ENCODE measurements at regions not wholly inside any gene's neighbourhood (a gene's known extent, or its start where the extent isn't known, plus 50 kb on each side); places are given as distances from the start of the nearest gene placed in this dataset.
"Not testable (repeated sequence)": the region's sequence is repeated elsewhere in the genome, so short reads cannot be mapped to it uniquely, and the experiment has no call there.

DNA sequence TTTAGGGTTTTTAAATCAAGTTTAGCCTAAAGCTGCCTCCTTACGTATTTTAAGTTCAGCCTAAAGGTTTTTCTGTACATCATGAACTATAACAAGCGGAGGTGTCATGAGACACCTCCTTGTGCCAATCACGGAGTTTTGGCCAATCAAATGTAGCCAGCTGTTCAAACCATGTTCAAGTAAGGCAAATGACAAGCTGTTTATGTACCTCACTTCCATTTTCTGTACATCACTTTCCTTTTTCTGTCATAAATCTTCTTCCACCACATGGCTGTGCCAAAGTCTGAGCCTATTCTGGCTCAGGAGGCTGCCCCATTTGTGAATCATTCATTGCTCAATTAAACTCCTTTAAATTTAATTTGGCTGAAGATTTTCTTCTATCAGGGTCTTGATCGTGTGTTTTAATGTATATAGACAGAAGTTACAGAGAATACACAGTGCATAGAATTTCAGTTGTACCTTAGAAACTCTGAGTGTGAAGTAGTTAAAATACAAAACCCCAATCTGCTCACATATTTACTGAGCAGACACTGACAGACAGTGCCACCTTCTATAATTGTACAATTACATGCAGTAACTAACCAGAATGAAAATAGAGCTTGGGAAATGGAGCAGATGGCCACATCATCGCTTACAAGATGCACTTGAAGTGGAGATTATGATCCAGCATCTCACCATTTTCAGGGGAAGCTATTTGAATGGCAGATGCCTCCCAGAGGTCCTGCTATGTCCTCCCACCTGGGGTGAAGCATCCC is 76.9 kb upstream of the LANCL2 start:
- POLR2A ChIA-PET, result interaction anchor here (0.9 kb wide), 1 partner anchor 78 kb away, joined by 3 read pairs; no protein-coding TSS in a partner anchor
- CTCF ChIA-PET, result interaction anchor here (0.8 to 2.0 kb wide), 4 partner anchors 9 to 287 kb away, joined by 3 to 7 read pairs (median 4); no protein-coding TSS in a partner anchor

DNA sequence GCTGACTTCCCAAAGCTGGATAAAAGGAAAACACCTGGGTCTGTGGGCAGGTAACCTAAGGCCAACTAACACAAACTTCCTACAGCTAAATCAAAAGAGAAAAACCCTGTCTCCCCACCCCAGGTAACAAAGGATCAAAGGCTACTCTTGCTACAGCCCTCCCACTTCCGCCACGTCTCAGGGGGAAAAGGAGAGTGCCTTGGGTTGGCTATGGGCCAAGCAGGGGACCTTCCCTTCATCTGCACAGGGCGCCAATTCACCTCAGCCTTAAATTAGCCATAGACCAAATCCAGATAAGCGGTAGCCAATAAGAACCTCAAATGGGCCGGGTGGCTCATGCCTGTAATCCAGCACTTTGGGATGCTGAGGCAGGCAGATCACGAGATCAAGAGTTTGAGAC is 69.1 kb upstream of the LANCL2 start:
- CTCF ChIA-PET, result interaction anchor here (0.7 kb wide), 1 partner anchor 135 kb away, joined by 4 read pairs; no protein-coding TSS in a partner anchor
- POLR2A ChIA-PET, result no interaction called here

DNA sequence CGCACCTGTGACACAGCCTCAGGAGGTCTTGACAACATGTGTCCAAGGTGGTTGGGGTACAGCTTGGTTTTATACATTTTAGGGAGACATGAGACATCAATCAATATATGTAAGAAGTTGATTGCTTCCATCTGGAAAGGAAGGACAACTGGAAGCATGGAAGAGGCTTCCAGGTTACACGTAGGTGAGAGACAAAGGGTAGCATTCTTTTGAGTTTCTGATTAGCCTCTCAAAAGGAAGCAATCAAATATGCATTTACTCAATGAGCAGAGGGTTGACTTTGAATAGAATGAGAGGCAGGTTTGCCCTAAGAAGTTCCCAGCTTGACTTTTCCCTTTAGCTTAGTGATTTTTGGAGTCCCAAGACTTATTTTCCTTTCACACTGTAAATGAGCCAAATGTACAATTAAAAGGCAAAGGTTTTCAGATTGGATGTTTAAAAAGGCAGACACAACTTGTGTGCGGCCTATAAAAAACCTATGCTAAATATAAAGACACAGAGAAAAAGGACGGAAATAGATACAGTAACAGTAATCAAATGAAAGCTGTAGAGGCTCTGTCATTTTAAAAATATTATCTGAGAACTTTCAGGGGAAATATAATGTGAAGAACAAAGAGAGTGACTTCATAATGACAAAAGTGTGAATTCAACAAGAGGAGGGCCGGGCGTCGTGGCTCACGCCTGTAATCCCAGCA is 65.7 kb upstream of the LANCL2 start:
- ChIA-PET POLR2A (no interaction called here), CTCF (no interaction called here)

DNA sequence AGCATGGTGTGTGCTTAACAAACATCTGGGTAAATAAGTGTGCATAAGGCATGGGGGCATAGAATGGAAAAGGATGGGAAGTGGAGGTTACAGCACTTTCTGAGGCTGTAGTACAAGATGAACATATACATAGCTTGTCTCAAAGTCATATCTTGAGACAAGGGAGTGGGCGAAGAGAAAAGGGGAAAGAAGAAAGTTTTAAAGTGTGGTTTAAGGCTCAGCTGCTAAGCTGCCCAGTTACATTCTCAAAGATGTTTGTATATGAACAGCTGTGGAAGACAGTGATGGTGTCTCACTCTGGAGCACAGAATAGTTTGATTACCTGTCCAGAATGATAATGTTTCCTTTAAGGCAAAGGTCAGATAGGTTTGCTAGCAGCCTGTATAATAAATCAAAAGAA is 61.9 kb upstream of the LANCL2 start:
- ChIA-PET POLR2A (no interaction called here), CTCF (interaction anchor here (0.8 kb wide), 1 partner anchor 112 kb away, joined by 3 read pairs; no protein-coding TSS in a partner anchor)

DNA sequence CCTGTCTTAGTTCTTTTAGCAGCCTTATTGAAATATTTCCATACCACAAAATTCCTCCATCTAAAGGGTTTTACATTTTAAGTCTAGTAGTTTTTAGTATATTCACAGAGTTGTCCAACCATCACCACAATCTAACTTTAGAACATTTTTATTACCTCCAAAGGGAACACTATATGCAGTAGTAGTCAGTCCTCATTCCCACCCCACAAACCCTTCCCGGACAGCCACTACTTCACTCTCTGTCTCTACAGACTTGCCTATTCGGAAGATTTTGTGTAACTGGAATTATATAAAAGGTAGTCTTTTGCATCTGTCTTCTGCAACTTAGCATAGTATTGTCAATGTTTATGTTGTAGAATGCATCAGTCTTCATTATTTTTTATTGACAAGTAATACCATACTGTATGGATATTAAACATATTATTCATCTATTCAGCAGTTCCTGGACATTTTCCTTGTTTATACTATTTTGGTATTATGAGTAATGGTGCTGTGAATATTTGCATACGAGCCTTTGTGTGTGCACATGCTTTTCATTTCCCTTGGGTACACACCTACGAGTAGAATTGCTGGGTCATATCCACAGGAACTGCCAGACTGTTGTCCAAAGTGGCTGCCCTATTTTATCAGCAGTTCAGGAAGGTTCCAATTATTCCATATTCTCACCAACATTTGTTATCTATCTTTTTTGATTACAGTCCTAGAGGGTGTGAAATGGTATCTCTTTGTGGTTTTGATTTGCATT is 60.9 kb upstream of the LANCL2 start:
- POLR2A ChIA-PET, result no interaction called here
- CTCF ChIA-PET, result no interaction called here

DNA sequence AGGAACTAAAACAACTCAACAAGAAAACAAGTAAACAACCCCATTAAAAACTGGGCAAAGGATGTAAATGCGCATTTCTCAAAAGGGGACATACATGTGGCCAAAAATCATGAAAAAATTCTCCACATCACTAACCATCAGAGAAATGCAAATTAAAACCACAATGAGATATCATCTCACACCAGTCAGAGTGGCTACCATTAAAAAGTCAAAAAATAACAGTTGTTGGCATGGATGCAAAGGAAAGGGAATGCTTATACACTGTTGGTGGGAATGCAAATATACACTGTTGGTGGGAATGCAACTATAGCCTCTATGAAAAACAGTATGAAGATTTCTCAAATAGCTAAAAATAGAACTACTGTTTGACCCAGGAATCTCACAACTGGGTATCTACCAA is 60.0 kb upstream of the LANCL2 start:
- CTCF ChIA-PET, result no interaction called here
- POLR2A ChIA-PET, result no interaction called here

DNA sequence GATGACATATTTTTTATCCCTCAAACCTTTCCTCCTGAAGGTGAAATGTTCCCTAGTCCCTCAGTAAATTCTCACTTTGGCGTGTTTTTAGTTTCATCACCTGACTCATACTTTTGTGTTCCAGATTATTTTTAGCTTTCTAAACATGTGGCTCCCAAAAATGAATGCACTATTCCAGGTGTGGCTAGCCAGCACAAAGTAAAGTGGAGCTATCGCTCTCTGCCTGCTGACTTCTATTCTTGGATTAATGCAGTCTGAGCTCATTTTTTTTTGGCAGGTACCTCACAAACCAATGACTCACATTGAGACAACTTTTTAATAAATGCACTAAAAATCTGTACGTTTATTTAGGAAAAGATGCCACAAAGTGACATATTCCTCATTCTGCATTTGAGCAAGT is 58.8 kb upstream of the LANCL2 start:
- CTCF ChIA-PET, result no interaction called here
- POLR2A ChIA-PET, result no interaction called here

DNA sequence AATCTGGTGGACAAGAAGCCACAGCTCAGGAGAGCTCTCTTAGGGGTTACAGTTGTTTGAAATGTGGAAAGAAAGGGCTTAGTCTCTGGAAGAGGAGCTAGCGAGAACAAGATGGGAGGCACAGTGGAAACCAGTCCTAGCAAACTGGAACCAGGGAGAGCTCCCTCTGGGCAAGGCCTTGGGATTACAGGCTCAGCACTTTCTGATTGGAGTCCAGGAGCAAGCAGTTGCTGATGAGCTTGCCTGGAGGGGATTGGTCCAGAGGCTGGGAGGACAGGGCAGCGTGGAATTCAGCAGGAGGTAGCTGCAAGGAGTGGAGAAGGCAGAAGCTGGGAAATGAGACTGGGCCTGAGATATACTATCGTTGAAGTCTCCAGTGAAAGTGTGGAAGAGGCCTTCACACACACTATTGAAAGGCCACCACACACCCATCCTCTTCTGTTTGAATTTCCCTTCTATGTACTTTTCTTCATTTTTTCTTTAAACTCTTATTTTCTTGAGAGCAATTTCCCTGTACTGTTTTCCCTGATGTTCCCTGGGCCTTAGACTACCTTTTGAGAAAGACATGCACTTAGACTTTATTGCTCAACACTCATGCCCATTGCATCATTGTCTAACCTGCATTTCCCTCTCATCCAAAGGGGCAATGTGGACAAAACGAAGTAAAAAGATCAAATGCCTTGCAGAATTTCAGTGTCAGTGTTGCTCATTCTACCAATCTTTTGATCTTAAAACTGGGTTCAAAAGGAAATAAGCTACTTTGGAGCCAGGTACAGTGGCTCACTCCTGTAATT is 57.8 kb upstream of the LANCL2 start:
- POLR2A ChIA-PET, result no interaction called here

DNA sequence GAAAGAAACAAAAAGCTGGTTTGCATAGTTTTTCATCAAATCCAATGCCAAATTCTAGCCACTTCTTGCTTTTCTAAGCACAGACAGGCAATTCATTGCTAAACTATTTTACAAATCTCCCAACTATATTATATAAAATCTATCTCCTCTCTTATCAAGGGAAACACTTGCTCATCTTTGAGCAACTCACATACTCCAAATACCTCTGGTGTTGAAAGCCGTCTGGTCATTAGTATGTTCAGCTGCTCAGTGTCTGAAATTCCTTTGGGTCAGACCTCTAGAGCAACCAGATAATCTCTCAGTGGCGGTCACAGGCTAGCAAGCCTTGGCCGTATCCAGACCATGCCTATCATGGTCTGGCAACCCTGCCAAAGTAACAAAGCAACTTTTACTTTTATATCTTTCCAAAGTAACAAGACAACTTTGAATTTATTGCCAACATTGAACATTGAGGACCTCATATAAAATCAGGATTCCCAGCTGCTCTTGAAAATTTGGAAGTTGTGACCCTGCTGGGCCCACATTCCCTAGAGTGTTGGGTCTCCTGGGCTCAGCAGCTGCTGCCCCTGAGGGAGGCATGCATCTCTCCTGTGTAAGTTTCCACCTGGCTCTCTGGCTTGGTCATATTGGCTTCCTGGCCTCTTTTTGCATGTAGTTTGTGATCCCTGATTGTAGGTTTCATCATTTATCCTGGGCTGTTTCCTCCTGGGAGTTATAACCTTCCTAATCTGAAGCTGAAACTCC is 56.8 kb upstream of the LANCL2 start:
- POLR2A ChIA-PET, result interaction anchor here (0.5 to 2.3 kb wide), 7 partner anchors 13 to 550 kb away, joined by 3 to 34 read pairs (median 5); partner anchors contain the start of genes LANCL2 and SEC61G
- CTCF ChIA-PET, result interaction anchor here (0.8 to 2.1 kb wide), 12 partner anchors 24 to 549 kb away, joined by 3 to 10 read pairs (median 4); partner anchors contain the start of genes LANCL2 and SEC61G

More for the DNA sequence above, 57.8 kb upstream of the LANCL2 start:
- CTCF ChIA-PET, result interaction anchor here (0.8 kb wide), 1 partner anchor 26 kb away, joined by 3 read pairs; no protein-coding TSS in a partner anchor

DNA sequence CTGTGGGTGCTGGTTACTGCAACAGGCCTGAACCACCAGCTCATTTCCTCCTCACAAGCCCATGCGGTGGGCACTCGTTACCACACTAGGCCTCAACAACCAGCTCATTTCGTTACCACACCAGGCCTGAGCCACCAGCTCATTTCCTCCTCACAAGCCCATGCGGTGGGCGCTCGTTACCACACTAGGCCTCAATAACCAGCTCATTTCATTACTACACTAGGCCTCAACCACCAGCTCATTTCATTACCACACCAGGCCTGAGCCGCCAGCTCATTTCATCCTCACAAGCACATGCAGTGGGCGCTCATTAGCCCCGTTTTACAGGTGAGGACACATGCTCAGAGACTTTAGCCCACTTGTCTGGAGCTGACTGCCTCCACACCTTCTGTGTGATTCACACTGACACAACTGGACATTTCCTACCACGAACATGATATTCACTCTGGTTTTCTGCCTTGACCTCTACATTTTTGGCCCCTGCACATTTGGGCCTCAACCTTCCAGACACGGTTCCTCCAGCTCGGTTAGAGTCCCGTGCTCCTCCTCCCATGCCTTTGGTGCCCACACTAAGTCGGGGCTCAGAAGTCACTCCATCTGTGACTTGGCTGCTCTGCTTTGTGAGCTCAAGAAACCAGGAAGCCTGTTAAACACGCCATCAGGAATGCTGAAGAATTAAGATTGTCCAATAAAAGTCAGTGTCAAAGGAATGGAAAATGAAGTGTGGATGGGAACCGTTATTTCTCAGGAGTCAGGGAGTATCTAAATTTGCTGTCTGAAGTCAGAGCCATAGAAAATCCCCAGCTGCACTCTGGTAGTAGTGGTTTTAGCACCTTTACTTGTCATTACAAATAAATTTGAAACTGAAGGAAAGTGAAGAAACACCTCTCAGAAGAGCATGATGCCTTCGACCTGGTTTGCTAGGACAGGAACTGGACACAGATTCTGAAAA is 55.8 kb upstream of the LANCL2 start:
- CTCF ChIA-PET, result interaction anchor here (0.8 to 2.1 kb wide), 11 partner anchors 25 to 550 kb away, joined by 3 to 10 read pairs (median 4); partner anchors contain the start of genes LANCL2 and SEC61G
- POLR2A ChIA-PET, result interaction anchor here (0.5 to 2.3 kb wide), 9 partner anchors 14 to 661 kb away, joined by 3 to 34 read pairs (median 4); partner anchors contain the start of genes LANCL2 and SEC61G

DNA sequence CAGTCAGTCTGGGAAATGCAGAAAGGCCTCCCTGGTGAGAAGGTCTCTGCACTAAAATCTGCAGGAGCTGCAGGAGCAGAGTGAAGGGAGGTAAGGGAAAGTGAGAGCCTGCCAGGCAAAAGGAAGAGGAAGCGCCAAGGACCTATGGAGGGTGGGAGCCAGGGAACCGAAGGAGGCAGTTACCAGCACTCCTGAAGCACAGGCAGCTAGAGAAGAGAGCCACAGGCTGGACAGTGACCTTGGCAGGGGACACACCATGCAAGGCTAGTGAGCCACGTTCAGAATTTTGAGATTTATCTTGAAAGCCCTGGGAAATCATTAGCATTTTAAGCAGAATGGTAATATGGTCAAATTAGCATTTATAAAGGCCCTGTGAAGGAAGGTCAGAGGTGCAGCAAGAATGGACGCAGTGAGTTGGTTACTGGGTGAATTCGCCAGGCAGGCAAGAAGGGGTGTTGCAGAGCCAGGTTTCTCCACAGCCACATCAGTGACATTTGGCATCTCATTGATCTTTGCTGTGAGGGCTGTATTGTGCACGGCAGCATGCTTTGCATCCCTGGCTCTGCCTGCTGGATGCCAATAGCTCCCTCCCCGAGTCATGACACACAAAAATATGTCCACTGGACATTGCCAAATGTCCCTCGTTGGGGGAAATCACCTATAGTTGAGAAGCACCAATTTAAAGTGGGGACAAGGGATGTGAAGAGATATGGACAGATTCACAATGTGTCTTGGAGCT is 54.7 kb upstream of the LANCL2 start:
- ChIA-PET POLR2A (interaction anchor here (0.6 to 2.3 kb wide), 4 partner anchors 55 to 660 kb away, joined by 3 to 34 read pairs (median 19); partner anchors contain the start of gene LANCL2), CTCF (interaction anchor here (1.3 to 2.1 kb wide), 4 partner anchors 30 to 264 kb away, joined by 5 to 10 read pairs (median 8); partner anchors contain the start of gene LANCL2)

DNA sequence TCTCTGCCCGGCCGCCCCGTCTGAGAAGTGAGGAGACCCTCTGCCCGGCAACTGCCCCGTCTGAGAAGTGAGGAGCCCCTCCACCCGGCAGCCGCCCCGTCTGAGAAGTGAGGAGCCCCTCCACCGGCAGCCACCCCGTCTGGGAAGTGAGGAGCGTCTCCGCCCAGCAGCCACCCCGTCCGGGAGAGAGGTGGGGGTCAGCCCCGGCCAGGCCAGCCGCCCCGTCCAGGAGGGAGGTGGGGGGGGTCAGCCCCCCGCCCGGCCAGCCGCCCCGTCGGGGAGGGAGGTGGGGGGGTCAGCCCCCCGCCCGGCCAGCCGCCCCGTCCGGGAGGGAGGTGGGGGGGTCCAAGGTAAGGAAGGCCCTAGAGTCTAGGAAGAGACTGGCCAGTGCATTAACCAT is 53.2 kb upstream of the LANCL2 start:
- POLR2A ChIA-PET, result not testable (repeated sequence)

DNA sequence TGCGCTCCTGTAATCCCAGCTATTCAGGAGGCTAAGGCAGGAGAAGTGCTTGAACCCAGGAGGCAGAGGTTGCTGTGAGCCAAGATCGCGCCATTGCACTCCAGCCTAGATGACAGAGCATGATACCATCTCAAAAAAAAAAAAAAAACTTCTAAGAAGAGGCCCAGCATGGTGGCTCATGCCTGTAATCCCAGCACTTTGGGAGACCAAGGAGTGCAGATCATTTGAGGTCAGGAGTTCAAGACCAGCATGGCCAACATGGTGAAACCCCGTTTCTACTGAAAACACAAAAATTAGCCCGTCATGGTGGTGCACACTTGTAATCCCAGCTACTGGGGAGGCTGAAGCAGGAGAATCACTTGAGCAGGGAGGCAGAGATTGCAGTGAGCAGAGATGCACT is 51.5 kb upstream of the LANCL2 start:
- POLR2A ChIA-PET, CTCF ChIA-PET: not testable (repeated sequence)

More for the DNA sequence above, 53.2 kb upstream of the LANCL2 start:
- CTCF ChIA-PET, result not testable (repeated sequence)

DNA sequence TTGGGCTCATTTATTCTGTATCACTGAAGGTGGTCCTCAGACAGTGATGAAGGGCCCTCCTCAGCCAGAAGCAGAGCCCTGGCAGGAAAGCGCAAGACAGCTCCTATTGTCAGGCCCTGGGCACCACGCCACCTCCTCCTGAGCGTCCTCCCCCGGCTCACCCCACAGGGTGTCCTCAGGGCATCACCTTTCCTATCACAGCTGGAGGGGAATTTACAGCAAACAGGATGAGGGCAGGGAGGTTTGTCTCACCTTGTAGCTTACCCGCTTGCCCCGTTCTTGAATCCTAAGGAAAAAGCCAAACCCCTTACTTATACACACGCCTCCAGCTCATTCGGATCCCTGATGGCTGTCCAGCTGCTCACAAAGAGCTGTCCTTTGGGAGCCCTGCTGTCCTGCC is 50.2 kb upstream of the LANCL2 start:
- CTCF ChIA-PET, result no interaction called here
- POLR2A ChIA-PET, result interaction anchor here (1.5 kb wide), 1 partner anchor 51 kb away, joined by 4 read pairs; the partner anchor contains the start of gene LANCL2

Data from activated CD8-positive, alpha-beta memory T cell treated with anti-CD3 and anti-CD28 coated beads for 36 hours (primary cell).